GM12878 (cell line): ENCODE measurements at regions not wholly inside any gene's neighbourhood (a gene's known extent, or its start where the extent isn't known, plus 50 kb on each side); places are given as distances from the start of the nearest gene placed in this dataset.

ENCODE experiments used
- ATAC-seq: fragments of 200-7000 bp; cut with Tn5 transposase; 3 replicates; pipeline ENCODE4 v1.9.1; 2020; ENCODE audit warnings: mild to moderate bottlenecking, moderate library complexity
- BruUV-seq: library from RNA; stranded (reverse); fragments of 400-500 nt; replicated peaks from 2 replicates; lab custom pipeline; 2021; lab: Mats Ljungman, UMichigan
- CTCF ChIA-PET: fragments of 300-600 bp; sonication (Branson Sonifier 250); formaldehyde crosslinking; extraction: SDS; loops from one replicate; lab custom pipeline; 2021; ENCODE audit warnings: inconsistent platforms; lab: Yijun Ruan, JAX
- POLR2A ChIA-PET: fragments of 350-600 bp; formaldehyde crosslinking; extraction: SDS; loops from one replicate; lab custom pipeline; 2021; ENCODE audit warnings: inconsistent platforms; lab: Charles Lee
- RAD21 ChIA-PET: fragments of 300-600 bp; sonication (Branson Sonifier 250); formaldehyde crosslinking; loops from one replicate; lab custom pipeline; 2023; ENCODE audit warnings: antibody characterized with exemption; ENCODE audit not compliant: unreplicated experiment; lab: Charles Lee
- SMC1A ChIA-PET: fragments of 300-600 bp; sonication (Branson Sonifier 250); formaldehyde crosslinking; loops from one replicate; lab custom pipeline; 2023; ENCODE audit not compliant: unreplicated experiment, uncharacterized antibody; lab: Charles Lee
- DNase-seq: peaks from one replicate; pipeline ENCODE4 v3.0.0-alpha.2; 2011; ENCODE audit warnings: low read depth, low spot score
- FAIRE-seq: peaks from 3 replicates; lab custom pipeline; 2011; peaks lifted over from hg19 to GRCh38; lab: Jason Lieb, UNC
- H2AFZ ChIP-seq: 2 replicates; pipeline ENCODE4 v1.6.0; 2011; ENCODE audit warnings: low read depth, low read length, control low read depth; ENCODE audit not compliant: control insufficient read depth
- H3K27ac ChIP-seq: 2 replicates; pipeline ENCODE4 v1.5.1; 2011; ENCODE audit warnings: control low read depth; ENCODE audit not compliant: control insufficient read depth, insufficient read depth
- H3K27me3 ChIP-seq, 2 experiments: replicated peaks in 1 of 2; 2 replicates each; pipeline versions ENCODE4 v1.6.0 to v1.6.1; 2011; ENCODE audit warnings: low read length in 1 of 2; ENCODE audit not compliant: control insufficient read depth in 2 of 2, insufficient read depth in 2 of 2
- H3K36me3 ChIP-seq, 2 experiments: 2 replicates each; pipeline ENCODE4 v1.5.1; 2011; ENCODE audit warnings: low read length in 1 of 2; ENCODE audit not compliant: control insufficient read depth in 2 of 2, insufficient read depth in 2 of 2
- H3K4me1 ChIP-seq: 2 replicates; pipeline ENCODE4 v1.6.1; 2011; ENCODE audit warnings: mild to moderate bottlenecking, low read length, moderate library complexity, mixed read lengths; ENCODE audit not compliant: control insufficient read depth, insufficient read depth
- H3K4me2 ChIP-seq: 2 replicates; pipeline ENCODE4 v1.6.0; 2011; ENCODE audit warnings: control low read depth; ENCODE audit not compliant: control insufficient read depth, insufficient read depth
- H3K4me3 ChIP-seq: fragments of 200-600 bp; sonication (generic); 2 replicates; pipeline ENCODE4 v1.5.1; 2016
- H3K79me2 ChIP-seq: 2 replicates; pipeline ENCODE4 v1.6.0; 2011; ENCODE audit warnings: low read length; ENCODE audit not compliant: control insufficient read depth, insufficient read depth
- H3K9ac ChIP-seq: 2 replicates; pipeline ENCODE4 v1.8.0; 2011; ENCODE audit warnings: low read length, control low read depth, mixed read lengths; ENCODE audit not compliant: control insufficient read depth, insufficient read depth
- H3K9me3 ChIP-seq: replicated peaks from 3 replicates; pipeline ENCODE4 v1.5.1; 2011; ENCODE audit warnings: mild to moderate bottlenecking, low read length; ENCODE audit not compliant: control insufficient read depth, insufficient read depth
- H4K20me1 ChIP-seq: 2 replicates; pipeline ENCODE4 v1.6.0; 2011; ENCODE audit not compliant: control insufficient read depth, insufficient read depth
- BACH1 ChIP-seq: fragments of 450-650 bp; IDR thresholded peaks from 2 replicates; pipeline ENCODE4 v1.6.1; 2017; ENCODE audit warnings: mild to moderate bottlenecking, borderline replicate concordance
- CUX1 ChIP-seq: IDR thresholded peaks from 2 replicates; pipeline ENCODE4 v1.6.1; 2012; ENCODE audit warnings: improper control_type of control experiment, low read depth, low read length; ENCODE audit not compliant: insufficient replicate concordance
- NRF1 ChIP-seq: conservative IDR thresholded peaks from 2 replicates; pipeline ENCODE4 v1.6.1; 2011; ENCODE audit warnings: mild to moderate bottlenecking, low read depth, low read length, improper control_type of control experiment
- PAX8 ChIP-seq: fragments of 450-650 bp; IDR thresholded peaks from 2 replicates; pipeline ENCODE4 v1.6.1; 2017; ENCODE audit warnings: mild to moderate bottlenecking, moderate library complexity
- SPI1 ChIP-seq: IDR thresholded peaks from 2 replicates; pipeline ENCODE4 v1.6.1; 2011; ENCODE audit warnings: low read depth, mild to moderate bottlenecking, low read length, moderate library complexity, borderline replicate concordance; ENCODE audit not compliant: insufficient read depth
- WGBS: methylation state at CpG from one replicate; pipeline ENCODE4 v1.1.6; 2016; ENCODE audit warnings: low lambda C conversion rate; ENCODE audit not compliant: insufficient replicate concordance, insufficient coverage; ENCODE audit errors: missing lambda C conversion rate; 5-methylcytosine and 5-hydroxymethylcytosine counted together
- in situ Hi-C: fragments of 300-500 bp; cut with MboI; formaldehyde crosslinking; loops from 9 replicates; pipeline ENCODE4 v1.14.3; 2018; ENCODE audit warnings: mixed read lengths
- intact Hi-C: fragments of 100-400 bp; cut with micrococcal nuclease; formaldehyde crosslinking; loops from one replicate; pipeline ENCODE4 v1.14.2; 2022; ENCODE audit not compliant: unreplicated experiment

GRCh38 chr6:23200946-23201345 lies 631.6 kb downstream of the HDGFL1 start:
- no TSS peak for BruUV-seq
- 0% methylated on average over 3 of the region's 3 CpGs for WGBS
- no peaks in the 10 kb centered on the region for H3K9me3 ChIP-seq

More at GRCh38 chr6:23200946-23201345, 631.6 kb downstream of the HDGFL1 start:
- RAD21 ChIA-PET, result no interaction called here
- no peaks in the 10 kb centered on the region for H3K27me3 ChIP-seq
- DNase-seq, result no peak
- no peak for TF ChIP-seq BACH1
- TF ChIP-seq NRF1, result no peak
- no peak for TF ChIP-seq PAX8
- TF ChIP-seq SPI1, result no peak
- TF ChIP-seq CUX1, result no peak
- TF ChIP-seq, all 136 proteins: peak for 0
- Histone ChIP-seq H2AFZ (no peak overlapping the region), H3K4me1 (no peaks in the 10 kb centered on the region), H3K4me3 (no peak overlapping the region), H3K9ac (no peak overlapping the region), H3K4me2 (no peak overlapping the region), H3K27ac (no peak overlapping the region), H4K20me1 (no peaks in the 10 kb centered on the region), H3K79me2 (no peaks in the 10 kb centered on the region), H3K36me3 (no peaks in the 10 kb centered on the region)
- ChIA-PET SMC1A (no interaction called here), CTCF (no interaction called here), POLR2A (no interaction called here)
- intact Hi-C loops, result no loop called here
- in situ Hi-C loops, result no loop called here
- ATAC-seq, result no peak
- no peak for FAIRE-seq
